IMR-90 (cell line): ENCODE measurements at regions not wholly inside any gene's neighbourhood (a gene's known extent, or its start where the extent isn't known, plus 50 kb on each side); places are given as distances from the start of the nearest gene placed in this dataset.

Experiments used
- ATAC-seq: fragments of 200-7000 bp; cut with Tn5 transposase; 2 replicates; pipeline ENCODE4 v1.9.1; 2020; ENCODE audit warnings: low read depth, mild to moderate bottlenecking, moderate library complexity
- BruUV-seq: library from RNA; stranded (reverse); fragments of 400-500 nt; replicated peaks from 2 replicates; lab custom pipeline; 2021; lab: Mats Ljungman, UMichigan
- CTCF ChIA-PET: fragments of 300-600 bp; formaldehyde crosslinking; extraction: SDS; loops from one replicate; lab custom pipeline; 2021; ENCODE audit warnings: antibody characterized with exemption; lab: Yijun Ruan, JAX
- POLR2A ChIA-PET: fragments of 300-600 bp; sonication (Branson Sonifier 250); formaldehyde crosslinking; loops from one replicate; lab custom pipeline; 2022; ENCODE audit warnings: antibody characterized with exemption; ENCODE audit not compliant: unreplicated experiment; lab: Charles Lee
- DNase-seq: peaks from one replicate; pipeline ENCODE4 v3.0.0; 2013
- H2AFZ ChIP-seq: replicated peaks from 2 replicates; pipeline ENCODE3; 2013; ENCODE audit warnings: low read length, mild to moderate bottlenecking; ENCODE audit not compliant: poor library complexity
- H2AK5ac ChIP-seq: 2 replicates; pipeline ENCODE4 v1.6.1; 2013; ENCODE audit warnings: low read depth, low read length, inconsistent platforms
- H2AK9ac ChIP-seq: replicated peaks from 2 replicates; pipeline ENCODE3; 2013; ENCODE audit warnings: mild to moderate bottlenecking, low read depth, low read length, moderate library complexity; ENCODE audit not compliant: poor library complexity
- H2BK120ac ChIP-seq: 2 replicates; pipeline ENCODE4 v1.6.1; 2013; ENCODE audit warnings: low read depth, low read length, inconsistent platforms
- H2BK15ac ChIP-seq: 3 replicates; pipeline ENCODE4 v1.6.1; 2013; ENCODE audit warnings: low read depth, low read length, inconsistent platforms
- H2BK20ac ChIP-seq: 2 replicates; pipeline ENCODE4 v1.6.1; 2013; ENCODE audit warnings: low read depth, mild to moderate bottlenecking, inconsistent platforms, low read length, moderate library complexity
- H2BK5ac ChIP-seq: 2 replicates; pipeline ENCODE4 v1.6.1; 2013; ENCODE audit warnings: mild to moderate bottlenecking, low read depth, low read length, inconsistent platforms; ENCODE audit not compliant: poor library complexity, severe bottlenecking
- H3K14ac ChIP-seq: replicated peaks from 2 replicates; pipeline ENCODE4 v1.6.1; 2013; ENCODE audit warnings: low read depth, low read length, inconsistent platforms
- H3K18ac ChIP-seq: 2 replicates; pipeline ENCODE4 v1.6.1; 2013; ENCODE audit warnings: low read depth, low read length, control low read depth
- H3K23ac ChIP-seq: 2 replicates; pipeline ENCODE4 v1.6.1; 2013; ENCODE audit warnings: low read depth, low read length, inconsistent platforms
- H3K27ac ChIP-seq: 2 replicates; pipeline ENCODE4 v1.5.1; 2013; ENCODE audit warnings: mild to moderate bottlenecking, control low read depth, low read length; ENCODE audit not compliant: insufficient read depth
- H3K27me3 ChIP-seq: 2 replicates; pipeline ENCODE4 v1.6.1; 2013; ENCODE audit warnings: low read length; ENCODE audit not compliant: control insufficient read depth, insufficient read depth
- H3K36me3 ChIP-seq: 2 replicates; pipeline ENCODE4 v1.6.1; 2013; ENCODE audit warnings: low read length, mixed read lengths; ENCODE audit not compliant: control insufficient read depth, insufficient read depth
- H3K4ac ChIP-seq: 2 replicates; pipeline ENCODE4 v1.6.1; 2013; ENCODE audit warnings: low read depth, low read length, inconsistent platforms
- H3K4me1 ChIP-seq: 2 replicates; pipeline ENCODE4 v1.6.1; 2013; ENCODE audit warnings: low read length, mixed read lengths; ENCODE audit not compliant: control insufficient read depth, insufficient read depth
- H3K4me2 ChIP-seq: 2 replicates; pipeline ENCODE4 v1.6.1; 2013; ENCODE audit warnings: low read depth, mild to moderate bottlenecking, control low read depth, low read length, moderate library complexity
- H3K4me3 ChIP-seq: 2 replicates; pipeline ENCODE4 v1.5.1; 2013; ENCODE audit warnings: low read depth, mild to moderate bottlenecking, control low read depth, low read length, moderate library complexity; ENCODE audit not compliant: insufficient read depth
- H3K56ac ChIP-seq: 2 replicates; pipeline ENCODE4 v1.6.1; 2013; ENCODE audit warnings: low read length, inconsistent platforms; ENCODE audit not compliant: insufficient read depth; ENCODE audit errors: extremely low read depth
- H3K79me1 ChIP-seq, 2 experiments: 2 replicates each; pipeline ENCODE4 v1.6.1; 2013; ENCODE audit warnings: low read length in 2 of 2, inconsistent platforms in 1 of 2, low read depth in 1 of 2
- H3K9ac ChIP-seq: 2 replicates; pipeline ENCODE4 v1.6.1; 2013; ENCODE audit warnings: low read depth, low read length, control low read depth
- H3K9me1 ChIP-seq: 2 replicates; pipeline ENCODE4 v1.6.1; 2013; ENCODE audit warnings: low read length, inconsistent platforms; ENCODE audit not compliant: insufficient read depth
- H3K9me3 ChIP-seq: 2 replicates; pipeline ENCODE4 v1.6.1; 2013; ENCODE audit warnings: low read length; ENCODE audit not compliant: control insufficient read depth, insufficient read depth
- H4K20me1 ChIP-seq: 2 replicates; pipeline ENCODE4 v1.6.1; 2013; ENCODE audit warnings: low read length, inconsistent platforms; ENCODE audit not compliant: insufficient read depth
- H4K5ac ChIP-seq: 2 replicates; pipeline ENCODE4 v1.6.1; 2013; ENCODE audit warnings: mild to moderate bottlenecking, low read depth, low read length, control low read depth
- H4K8ac ChIP-seq, 2 experiments: 2 replicates each; pipeline ENCODE4 v1.6.1; 2013; ENCODE audit warnings: low read depth in 2 of 2, low read length in 2 of 2, control low read depth in 1 of 2, inconsistent platforms in 1 of 2
- H4K91ac ChIP-seq: 2 replicates; pipeline ENCODE4 v1.6.1; 2013; ENCODE audit warnings: low read depth, low read length, inconsistent platforms; ENCODE audit not compliant: insufficient read depth
- BHLHE40 ChIP-seq: fragments of 150-350 bp; IDR thresholded peaks from 2 replicates; pipeline ENCODE4 v1.6.1; 2016; ENCODE audit warnings: mild to moderate bottlenecking, low read depth, low read length
- CEBPB ChIP-seq: IDR thresholded peaks from 2 replicates; pipeline ENCODE4 v1.6.1; 2012; ENCODE audit warnings: low read depth, low read length, improper control_type of control experiment
- CTCF ChIP-seq: conservative IDR thresholded peaks from 2 replicates; pipeline ENCODE4 v1.5.1; 2012; ENCODE audit warnings: mild to moderate bottlenecking, low read depth, low read length, improper control_type of control experiment
- FOS ChIP-seq: fragments of 150-350 bp; IDR thresholded peaks from 2 replicates; pipeline ENCODE4 v1.6.1; 2016; ENCODE audit warnings: low read depth, low read length
- MAFK ChIP-seq: IDR thresholded peaks from 2 replicates; pipeline ENCODE4 v1.6.1; 2012; ENCODE audit warnings: low read depth, low read length, improper control_type of control experiment
- MAZ ChIP-seq: IDR thresholded peaks from 2 replicates; pipeline ENCODE4 v1.6.1; 2012; ENCODE audit warnings: low read depth, mild to moderate bottlenecking, low read length, improper control_type of control experiment, moderate library complexity, borderline replicate concordance
- MXI1 ChIP-seq: IDR thresholded peaks from 2 replicates; pipeline ENCODE4 v1.6.1; 2012; ENCODE audit warnings: low read depth, mild to moderate bottlenecking, low read length, moderate library complexity, borderline replicate concordance
- NFE2L2 ChIP-seq: fragments of 150-350 bp; IDR thresholded peaks from 2 replicates; pipeline ENCODE4 v1.6.1; 2016; ENCODE audit warnings: low read depth, mild to moderate bottlenecking, low read length
- POLR2A ChIP-seq: IDR thresholded peaks from 2 replicates; pipeline ENCODE4 v1.6.1; 2012; ENCODE audit warnings: mild to moderate bottlenecking, low read depth, low read length
- RAD21 ChIP-seq: IDR thresholded peaks from 2 replicates; pipeline ENCODE4 v1.6.1; 2012; ENCODE audit warnings: low read length, improper control_type of control experiment
- RCOR1 ChIP-seq: IDR thresholded peaks from 2 replicates; pipeline ENCODE4 v1.6.1; 2012; ENCODE audit warnings: mild to moderate bottlenecking, low read length, improper control_type of control experiment; ENCODE audit not compliant: insufficient replicate concordance
- RFX5 ChIP-seq: IDR thresholded peaks from 2 replicates; pipeline ENCODE4 v1.8.0; 2012; ENCODE audit warnings: low read depth, mild to moderate bottlenecking, low read length, moderate library complexity
- SMC3 ChIP-seq: fragments of 150-350 bp; IDR thresholded peaks from 2 replicates; pipeline ENCODE4 v1.6.1; 2016; ENCODE audit warnings: low read depth, mild to moderate bottlenecking, antibody characterized with exemption, low read length, moderate library complexity
- USF2 ChIP-seq: fragments of 150-350 bp; IDR thresholded peaks from 2 replicates; pipeline ENCODE4 v1.6.1; 2017; ENCODE audit warnings: mild to moderate bottlenecking, antibody characterized with exemption, low read length, low read depth
- WGBS, 2 experiments: methylation state at CpG; one replicate each; pipeline versions ENCODE4 v1.1.5 to v1.1.7; 2013; ENCODE audit warnings: missing lambda C conversion rate in 2 of 2; ENCODE audit not compliant: insufficient read length in 1 of 2; ENCODE audit errors: extremely low coverage in 2 of 2; 5-methylcytosine and 5-hydroxymethylcytosine counted together
- dilution Hi-C: fragments of 300-500 bp; cut with HindIII; formaldehyde crosslinking; loops from one replicate; pipeline ENCODE4 v1.14.3; 2018; ENCODE audit warnings: low sequenced_read_pairs; ENCODE audit not compliant: unreplicated experiment
- in situ Hi-C: fragments of 300-500 bp; cut with MboI; formaldehyde crosslinking; loops from 3 replicates; pipeline ENCODE4 v1.14.3; 2019; ENCODE audit warnings: low sequenced_read_pairs, inconsistent platforms, mixed read lengths
- intact Hi-C: fragments of 100-400 bp; cut with micrococcal nuclease; formaldehyde crosslinking; loops from 2 replicates; pipeline ENCODE4 v1.10.0; 2022
- TF ChIP-seq, protein P1 (sequence below): fragments of 150-350 bp; IDR thresholded peaks from 2 replicates; pipeline ENCODE4 v1.6.1; 2016; ENCODE audit warnings: low read depth, mild to moderate bottlenecking, low read length, moderate library complexity, borderline replicate concordance

GRCh38 chr13:30082391-30082790 lies 225.0 kb downstream of the KATNAL1 start:
- DNase-seq (no peak), ATAC-seq (no peak)
- no peak overlapping the region for H2BK5ac ChIP-seq
- H2AFZ ChIP-seq: no peak overlapping the region
- no peak overlapping the region for H3K23ac ChIP-seq
- in situ Hi-C loops (no loop called here), dilution Hi-C loops (no loop called here), intact Hi-C loops (no loop called here)
- H3K36me3 ChIP-seq: no peaks in the 10 kb centered on the region
- no peak overlapping the region for H4K91ac ChIP-seq
- H3K9me1 ChIP-seq: no peaks in the 10 kb centered on the region
- BruUV-seq: no TSS peak
- H3K4me1 ChIP-seq: no peaks in the 10 kb centered on the region
- H3K27me3 ChIP-seq: peaks cover 13% of the 10 kb centered on the region
- peaks cover 4% of the 10 kb centered on the region for H3K9me3 ChIP-seq
- H2BK20ac ChIP-seq: no peak overlapping the region
- no peak overlapping the region for H2AK5ac ChIP-seq
- no peak overlapping the region for H3K14ac ChIP-seq
- H2AK9ac ChIP-seq: no peak overlapping the region
- no peak overlapping the region for H2BK15ac ChIP-seq
- H3K79me1 ChIP-seq: no peaks in the 10 kb centered on the region
- no peak overlapping the region for H3K9ac ChIP-seq
- no peak overlapping the region for H3K27ac ChIP-seq
- WGBS, 2 experiments: no CpG with 5 or more reads among the region's 5 CpGs
- ChIA-PET CTCF (no interaction called here), POLR2A (no interaction called here)
- H3K4me3 ChIP-seq: no peak overlapping the region
- no peak overlapping the region for H4K8ac ChIP-seq
- no peaks in the 10 kb centered on the region for H4K20me1 ChIP-seq
- no peak for TF ChIP-seq MXI1
- TF ChIP-seq RAD21: no peak
- TF ChIP-seq FOS: no peak
- TF ChIP-seq MAFK: no peak
- TF ChIP-seq RFX5: no peak
- no peak for TF ChIP-seq BHLHE40
- no peak for TF ChIP-seq SMC3
- no peak for TF ChIP-seq CEBPB
- no peak for TF ChIP-seq CTCF
- no peak for TF ChIP-seq RCOR1
- TF ChIP-seq MAZ: no peak
- TF ChIP-seq USF2: no peak
- no peak for TF ChIP-seq POLR2A
- TF ChIP-seq, protein P1, sequence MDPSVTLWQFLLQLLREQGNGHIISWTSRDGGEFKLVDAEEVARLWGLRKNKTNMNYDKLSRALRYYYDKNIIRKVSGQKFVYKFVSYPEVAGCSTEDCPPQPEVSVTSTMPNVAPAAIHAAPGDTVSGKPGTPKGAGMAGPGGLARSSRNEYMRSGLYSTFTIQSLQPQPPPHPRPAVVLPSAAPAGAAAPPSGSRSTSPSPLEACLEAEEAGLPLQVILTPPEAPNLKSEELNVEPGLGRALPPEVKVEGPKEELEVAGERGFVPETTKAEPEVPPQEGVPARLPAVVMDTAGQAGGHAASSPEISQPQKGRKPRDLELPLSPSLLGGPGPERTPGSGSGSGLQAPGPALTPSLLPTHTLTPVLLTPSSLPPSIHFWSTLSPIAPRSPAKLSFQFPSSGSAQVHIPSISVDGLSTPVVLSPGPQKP: no peak
- no peak for TF ChIP-seq NFE2L2
- no peak overlapping the region for H3K56ac ChIP-seq
- H4K5ac ChIP-seq: no peak overlapping the region
- no peak overlapping the region for H3K18ac ChIP-seq
- no peak overlapping the region for H2BK120ac ChIP-seq
- no peak overlapping the region for H3K4ac ChIP-seq
- no peak overlapping the region for H3K4me2 ChIP-seq
